PC-9 (cell line): ENCODE measurements at regions not wholly inside any gene's neighbourhood (a gene's known extent, or its start where the extent isn't known, plus 50 kb on each side); places are given as distances from the start of the nearest gene placed in this dataset.

Source experiments
- BruUV-seq: library from RNA; stranded (reverse); fragments of 400-500 nt; replicated peaks from 2 replicates; lab custom pipeline; 2021; lab: Mats Ljungman, UMichigan
- CTCF ChIA-PET: fragments of 300-600 bp; sonication (Branson Sonifier 250); formaldehyde crosslinking; loops from one replicate; lab custom pipeline; 2022; ENCODE audit warnings: antibody characterized with exemption; lab: Charles Lee
- POLR2A ChIA-PET: fragments of 300-600 bp; sonication (Branson Sonifier 250); formaldehyde crosslinking; loops from one replicate; lab custom pipeline; 2022; ENCODE audit warnings: antibody characterized with exemption; ENCODE audit not compliant: unreplicated experiment; lab: Charles Lee
- DNase-seq, 2 experiments: peaks; one replicate each; pipeline versions ENCODE4 v3.0.0 to v3.0.0-alpha.2; 2015 to 2022; ENCODE audit warnings: mixed read lengths in 1 of 2
- H2AFZ ChIP-seq: fragments of 200-600 bp; sonication (generic); 2 replicates; pipeline ENCODE4 v1.8.1; 2017; ENCODE audit warnings: antibody characterized with exemption
- H3F3A ChIP-seq: fragments of 200-600 bp; sonication (generic); 2 replicates; pipeline ENCODE4 v1.8.1; 2017; ENCODE audit warnings: antibody characterized with exemption, mild to moderate bottlenecking, low read depth; ENCODE audit not compliant: insufficient read depth
- H3K27ac ChIP-seq: fragments of 200-600 bp; sonication (generic); 2 replicates; pipeline ENCODE4 v1.6.1; 2016; ENCODE audit warnings: mixed run types
- H3K27me3 ChIP-seq: fragments of 200-600 bp; sonication (generic); 2 replicates; pipeline ENCODE4 v1.6.1; 2016; ENCODE audit warnings: low read depth, mixed run types; ENCODE audit not compliant: insufficient read depth
- H3K36me3 ChIP-seq: fragments of 200-600 bp; sonication (generic); 2 replicates; pipeline ENCODE4 v1.6.1; 2016; ENCODE audit warnings: low read depth, mixed run types
- H3K4me1 ChIP-seq: fragments of 200-600 bp; sonication (generic); replicated peaks from 2 replicates; pipeline ENCODE4 v1.6.1; 2016; ENCODE audit warnings: mixed run types; ENCODE audit not compliant: insufficient read depth
- H3K4me2 ChIP-seq: fragments of 200-600 bp; sonication (generic); 2 replicates; pipeline ENCODE4 v1.6.1; 2017; ENCODE audit warnings: mixed run types
- H3K4me3 ChIP-seq: fragments of 200-600 bp; sonication (generic); 2 replicates; pipeline ENCODE4 v1.6.1; 2016; ENCODE audit warnings: mixed run types
- H3K79me2 ChIP-seq: fragments of 200-600 bp; sonication (generic); 2 replicates; pipeline ENCODE4 v1.6.1; 2017; ENCODE audit warnings: low read depth, mixed run types
- H3K9me2 ChIP-seq: fragments of 200-600 bp; sonication (generic); 2 replicates; pipeline ENCODE4 v1.8.1; 2017; ENCODE audit warnings: mild to moderate bottlenecking; ENCODE audit not compliant: insufficient read depth
- H3K9me3 ChIP-seq: fragments of 200-600 bp; sonication (generic); 2 replicates; pipeline ENCODE4 v1.8.1; 2016; ENCODE audit warnings: low read depth; ENCODE audit not compliant: insufficient read depth
- H4K20me1 ChIP-seq: fragments of 200-600 bp; sonication (generic); 2 replicates; pipeline ENCODE4 v1.8.1; 2017; ENCODE audit not compliant: insufficient read depth
- EZH2 ChIP-seq: fragments of 200-600 bp; sonication (generic); IDR thresholded peaks from 2 replicates; pipeline ENCODE4 v1.8.0; 2017; ENCODE audit warnings: antibody characterized with exemption, low read depth
- intact Hi-C: fragments of 100-400 bp; cut with micrococcal nuclease; formaldehyde crosslinking; loops from one replicate; pipeline ENCODE4 v1.10.0; 2022; ENCODE audit not compliant: unreplicated experiment
- TF ChIP-seq, protein P1 (sequence below): fragments of 200-600 bp; sonication (generic); conservative IDR thresholded peaks from 2 replicates; pipeline ENCODE4 v1.6.1; 2017; ENCODE audit warnings: mixed run types, antibody characterized with exemption, mild to moderate bottlenecking, moderate library complexity

DNA sequence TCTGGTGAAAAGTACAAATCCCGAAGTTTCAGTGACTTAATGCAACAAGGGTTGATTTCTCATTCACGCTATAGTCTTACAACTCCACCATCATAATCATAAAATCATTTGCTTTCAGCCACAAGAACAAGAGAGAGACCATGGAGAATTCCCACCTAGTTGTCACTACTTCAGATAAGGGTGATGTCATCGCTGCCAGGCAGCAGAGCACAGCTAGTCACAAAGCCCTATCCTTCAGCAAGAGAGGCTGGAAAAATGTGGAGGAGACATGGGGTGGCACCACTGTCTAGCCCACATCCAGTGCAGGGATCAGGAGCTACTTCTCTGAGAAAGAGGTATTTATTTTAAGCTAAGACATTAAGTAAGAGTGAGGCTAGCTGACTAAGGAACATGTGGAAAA, 356.1 kb downstream of the YTHDC2 start:
- H4K20me1 ChIP-seq: no peaks in the 10 kb centered on the region
- H2AFZ ChIP-seq: no peak overlapping the region
- POLR2A ChIA-PET: no interaction called here
- no peaks in the 10 kb centered on the region for H3K79me2 ChIP-seq
- no peak overlapping the region for H3K27ac ChIP-seq
- no peaks in the 10 kb centered on the region for H3K36me3 ChIP-seq
- DNase-seq: no peak
- intact Hi-C loops: no loop called here
- H3K27me3 ChIP-seq: no peaks in the 10 kb centered on the region
- CTCF ChIA-PET: no interaction called here
- H3K4me1 ChIP-seq: no peaks in the 10 kb centered on the region
- BruUV-seq: no TSS peak
- H3K4me2 ChIP-seq: no peak overlapping the region
- H3F3A ChIP-seq: no peaks in the 10 kb centered on the region
- no peaks in the 10 kb centered on the region for H3K9me3 ChIP-seq
- no peak overlapping the region for H3K4me3 ChIP-seq
- TF ChIP-seq, protein P1, sequence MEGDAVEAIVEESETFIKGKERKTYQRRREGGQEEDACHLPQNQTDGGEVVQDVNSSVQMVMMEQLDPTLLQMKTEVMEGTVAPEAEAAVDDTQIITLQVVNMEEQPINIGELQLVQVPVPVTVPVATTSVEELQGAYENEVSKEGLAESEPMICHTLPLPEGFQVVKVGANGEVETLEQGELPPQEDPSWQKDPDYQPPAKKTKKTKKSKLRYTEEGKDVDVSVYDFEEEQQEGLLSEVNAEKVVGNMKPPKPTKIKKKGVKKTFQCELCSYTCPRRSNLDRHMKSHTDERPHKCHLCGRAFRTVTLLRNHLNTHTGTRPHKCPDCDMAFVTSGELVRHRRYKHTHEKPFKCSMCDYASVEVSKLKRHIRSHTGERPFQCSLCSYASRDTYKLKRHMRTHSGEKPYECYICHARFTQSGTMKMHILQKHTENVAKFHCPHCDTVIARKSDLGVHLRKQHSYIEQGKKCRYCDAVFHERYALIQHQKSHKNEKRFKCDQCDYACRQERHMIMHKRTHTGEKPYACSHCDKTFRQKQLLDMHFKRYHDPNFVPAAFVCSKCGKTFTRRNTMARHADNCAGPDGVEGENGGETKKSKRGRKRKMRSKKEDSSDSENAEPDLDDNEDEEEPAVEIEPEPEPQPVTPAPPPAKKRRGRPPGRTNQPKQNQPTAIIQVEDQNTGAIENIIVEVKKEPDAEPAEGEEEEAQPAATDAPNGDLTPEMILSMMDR: no peak
- no peak for TF ChIP-seq EZH2
- H3K9me2 ChIP-seq: no peaks in the 10 kb centered on the region

DNA sequence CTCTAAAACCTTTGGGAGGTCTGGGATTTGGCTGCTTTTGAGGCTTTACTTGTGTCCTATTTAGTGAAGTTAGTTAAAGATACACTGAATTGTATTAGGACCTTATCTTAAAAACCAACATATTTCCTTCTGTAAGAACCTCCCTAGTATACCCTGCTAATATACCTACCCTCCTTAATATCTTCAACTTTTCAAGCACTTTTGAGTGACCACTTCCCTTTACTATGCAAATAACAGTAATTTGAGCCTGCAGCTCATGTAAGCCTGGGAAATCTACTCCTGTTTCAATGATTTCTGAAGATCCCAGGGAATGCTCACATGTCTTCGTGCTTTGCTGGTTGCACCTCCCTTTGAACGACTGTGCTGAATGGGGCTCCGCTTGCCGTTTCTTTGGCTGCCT, 358.5 kb downstream of the YTHDC2 start:
- no peaks in the 10 kb centered on the region for H4K20me1 ChIP-seq
- no peaks in the 10 kb centered on the region for H3K27me3 ChIP-seq
- H3K4me3 ChIP-seq: no peak overlapping the region
- no peaks in the 10 kb centered on the region for H3F3A ChIP-seq
- no peak for DNase-seq
- no peak overlapping the region for H3K4me2 ChIP-seq
- H3K27ac ChIP-seq: no peak overlapping the region
- H3K79me2 ChIP-seq: no peaks in the 10 kb centered on the region
- no peaks in the 10 kb centered on the region for H3K9me3 ChIP-seq
- intact Hi-C loops: no loop called here
- ChIA-PET CTCF (no interaction called here), POLR2A (no interaction called here)
- no peaks in the 10 kb centered on the region for H3K9me2 ChIP-seq
- no peaks in the 10 kb centered on the region for H3K36me3 ChIP-seq
- TF ChIP-seq, protein P1: no peak
- TF ChIP-seq EZH2: no peak
- H2AFZ ChIP-seq: no peak overlapping the region
- no peaks in the 10 kb centered on the region for H3K4me1 ChIP-seq
- BruUV-seq: no TSS peak

DNA sequence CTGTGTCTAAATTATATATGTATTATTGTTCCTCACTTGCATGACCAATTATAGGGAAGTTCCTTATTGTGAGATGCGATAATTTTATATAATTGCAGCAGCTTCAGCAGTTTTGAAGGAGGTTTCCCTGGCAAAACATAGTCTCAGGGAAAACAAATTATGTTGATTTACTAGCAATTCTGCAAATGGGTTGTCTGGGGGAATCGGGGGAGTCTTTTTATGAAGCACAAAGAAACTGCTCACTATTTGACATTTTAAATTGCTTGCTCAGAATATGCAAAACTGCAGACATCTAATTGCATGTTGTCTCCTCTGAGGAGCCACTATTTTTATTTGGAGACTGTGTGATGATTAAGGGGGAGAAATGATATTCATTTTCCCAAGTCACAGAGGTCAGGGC, 361.6 kb downstream of the YTHDC2 start:
- Histone ChIP-seq H3K36me3 (no peaks in the 10 kb centered on the region), H3K9me3 (no peaks in the 10 kb centered on the region), H2AFZ (no peak overlapping the region), H3K27ac (no peak overlapping the region), H3F3A (no peaks in the 10 kb centered on the region), H3K4me3 (no peak overlapping the region), H3K27me3 (no peaks in the 10 kb centered on the region), H3K4me1 (no peaks in the 10 kb centered on the region), H3K9me2 (no peaks in the 10 kb centered on the region), H3K4me2 (no peak overlapping the region), H3K79me2 (no peaks in the 10 kb centered on the region), H4K20me1 (no peaks in the 10 kb centered on the region)
- intact Hi-C loops: no loop called here
- no TSS peak for BruUV-seq
- TF ChIP-seq EZH2: no peak
- TF ChIP-seq, protein P1: no peak
- no peak for DNase-seq
- ChIA-PET CTCF (no interaction called here), POLR2A (no interaction called here)
